ENCODE measurements at regions not wholly inside any gene's neighbourhood (a gene's known extent, or its start where the extent isn't known, plus 50 kb on each side); places are given as distances from the start of the nearest gene placed in this dataset.

DNA sequence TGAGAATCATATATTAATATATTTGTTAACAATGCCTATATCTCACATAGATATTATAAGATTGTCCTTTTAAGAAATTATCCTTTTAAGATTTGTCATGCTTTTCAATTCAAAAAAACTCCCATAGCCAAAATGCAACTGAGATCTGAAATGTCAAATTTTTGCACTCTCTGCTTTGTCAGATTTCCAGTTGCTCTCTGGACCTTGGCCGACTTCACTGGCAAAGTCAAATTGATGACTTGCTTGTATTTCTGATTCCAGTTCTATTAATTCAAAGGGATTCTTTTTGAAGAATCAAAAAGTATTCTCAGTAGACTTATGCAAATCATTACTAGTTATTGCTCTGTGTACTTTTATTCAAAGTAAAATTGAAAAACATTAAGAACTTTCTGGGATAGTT is 101.2 kb upstream of the SCEL start:
- TF ChIP-seq, protein P1, sequence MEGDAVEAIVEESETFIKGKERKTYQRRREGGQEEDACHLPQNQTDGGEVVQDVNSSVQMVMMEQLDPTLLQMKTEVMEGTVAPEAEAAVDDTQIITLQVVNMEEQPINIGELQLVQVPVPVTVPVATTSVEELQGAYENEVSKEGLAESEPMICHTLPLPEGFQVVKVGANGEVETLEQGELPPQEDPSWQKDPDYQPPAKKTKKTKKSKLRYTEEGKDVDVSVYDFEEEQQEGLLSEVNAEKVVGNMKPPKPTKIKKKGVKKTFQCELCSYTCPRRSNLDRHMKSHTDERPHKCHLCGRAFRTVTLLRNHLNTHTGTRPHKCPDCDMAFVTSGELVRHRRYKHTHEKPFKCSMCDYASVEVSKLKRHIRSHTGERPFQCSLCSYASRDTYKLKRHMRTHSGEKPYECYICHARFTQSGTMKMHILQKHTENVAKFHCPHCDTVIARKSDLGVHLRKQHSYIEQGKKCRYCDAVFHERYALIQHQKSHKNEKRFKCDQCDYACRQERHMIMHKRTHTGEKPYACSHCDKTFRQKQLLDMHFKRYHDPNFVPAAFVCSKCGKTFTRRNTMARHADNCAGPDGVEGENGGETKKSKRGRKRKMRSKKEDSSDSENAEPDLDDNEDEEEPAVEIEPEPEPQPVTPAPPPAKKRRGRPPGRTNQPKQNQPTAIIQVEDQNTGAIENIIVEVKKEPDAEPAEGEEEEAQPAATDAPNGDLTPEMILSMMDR (IDR thresholded peaks at IDR 0.05; ENCODE audit: low read depth, low read length), result no peak
- no peak for TF ChIP-seq POLR2A (IDR thresholded peaks at IDR 0.05; ENCODE audit: extremely low read depth, insufficient read length)
- TF ChIP-seq, protein P2, sequence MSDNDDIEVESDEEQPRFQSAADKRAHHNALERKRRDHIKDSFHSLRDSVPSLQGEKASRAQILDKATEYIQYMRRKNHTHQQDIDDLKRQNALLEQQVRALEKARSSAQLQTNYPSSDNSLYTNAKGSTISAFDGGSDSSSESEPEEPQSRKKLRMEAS (IDR thresholded peaks at IDR 0.05; ENCODE audit: low read depth, low read length), result no peak
- TF ChIP-seq MYC (IDR thresholded peaks at IDR 0.05; ENCODE audit: low read depth, low read length), result no peak
